NCI-H1105 treated with DMSO at 0.1 percent for 48 hours (cell line): ENCODE measurements at regions not wholly inside any gene's neighbourhood (a gene's known extent, or its start where the extent isn't known, plus 50 kb on each side); places are given as distances from the start of the nearest gene placed in this dataset.
"Not testable (repeated sequence)": the region's sequence is repeated elsewhere in the genome, so short reads cannot be mapped to it uniquely, and the experiment has no call there.

Experiments used
- DNase-seq: peaks from one replicate; lab custom pipeline; 2025; lab: John Stamatoyannopoulos, UW

DNA sequence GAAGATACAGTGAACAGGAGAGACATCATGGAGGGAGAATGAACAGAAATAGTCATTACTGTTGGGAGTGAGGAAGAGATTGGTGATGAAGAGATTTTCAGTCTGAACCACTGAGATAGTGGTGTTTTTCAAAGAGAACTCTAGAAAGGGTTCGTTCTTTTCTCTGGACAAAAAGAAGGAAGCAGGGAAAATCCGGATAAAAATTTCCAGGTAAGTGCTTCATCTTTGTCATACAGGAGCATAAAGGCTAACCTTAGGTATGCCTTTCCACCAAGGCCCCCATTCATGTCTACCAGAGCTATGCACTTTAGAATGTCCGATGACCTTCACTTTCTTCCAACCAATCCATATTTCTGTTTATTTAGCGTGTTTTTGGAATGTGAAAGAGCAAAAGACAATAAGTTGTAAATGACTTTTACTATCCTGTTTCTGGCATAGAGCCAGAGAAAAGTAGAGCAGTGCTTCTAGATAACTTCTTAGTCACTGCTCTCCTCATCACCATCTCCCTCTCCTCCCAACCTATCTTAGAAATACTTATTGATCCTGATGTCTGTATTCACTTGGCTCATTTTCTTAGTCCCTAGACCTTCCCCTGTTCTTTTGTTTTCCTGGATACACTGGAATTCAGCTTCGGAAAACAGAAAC, 116.5 kb downstream of the TTC6 start:
- no peak for DNase-seq

DNA sequence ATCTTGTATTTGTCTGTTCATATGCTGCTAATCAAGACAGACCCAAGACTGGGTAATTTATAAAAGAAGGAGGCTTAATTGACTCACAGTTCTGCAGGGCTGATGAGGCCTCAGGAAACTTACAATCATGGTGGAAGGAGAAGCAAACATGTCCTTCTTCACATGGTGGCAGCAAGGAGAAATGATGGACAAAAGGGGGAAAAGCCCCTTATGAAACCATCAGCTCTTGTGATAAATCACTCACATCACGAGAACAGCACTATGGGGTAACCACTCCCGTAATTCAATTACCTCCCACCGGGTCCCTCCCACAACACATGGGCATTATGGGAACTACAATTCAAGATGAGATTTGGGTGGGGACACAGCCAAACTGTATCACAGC, 117.0 kb downstream of the TTC6 start:
- not testable (repeated sequence) for DNase-seq

DNA sequence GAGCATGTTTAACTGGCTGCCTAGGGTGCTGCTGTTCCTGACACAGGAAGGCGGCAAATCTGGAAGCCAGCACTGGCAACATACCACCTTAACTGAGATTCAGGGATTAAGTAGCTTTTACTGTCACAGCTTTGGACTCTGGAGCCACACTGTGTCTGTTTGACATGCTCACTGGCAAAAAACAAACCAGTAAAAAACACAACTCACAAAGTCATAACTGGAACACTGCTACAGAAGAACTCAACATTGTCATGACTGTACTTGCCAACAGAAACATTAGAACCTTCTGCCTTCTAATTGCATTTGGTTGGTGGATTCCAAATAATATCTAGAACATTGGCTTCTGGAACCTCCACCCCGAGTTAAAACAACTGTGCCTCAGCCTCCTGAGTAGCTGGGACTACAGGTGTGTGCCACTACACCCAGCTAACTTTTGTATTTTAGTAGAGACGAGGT, 117.6 kb downstream of the TTC6 start:
- DNase-seq: no peak

DNA sequence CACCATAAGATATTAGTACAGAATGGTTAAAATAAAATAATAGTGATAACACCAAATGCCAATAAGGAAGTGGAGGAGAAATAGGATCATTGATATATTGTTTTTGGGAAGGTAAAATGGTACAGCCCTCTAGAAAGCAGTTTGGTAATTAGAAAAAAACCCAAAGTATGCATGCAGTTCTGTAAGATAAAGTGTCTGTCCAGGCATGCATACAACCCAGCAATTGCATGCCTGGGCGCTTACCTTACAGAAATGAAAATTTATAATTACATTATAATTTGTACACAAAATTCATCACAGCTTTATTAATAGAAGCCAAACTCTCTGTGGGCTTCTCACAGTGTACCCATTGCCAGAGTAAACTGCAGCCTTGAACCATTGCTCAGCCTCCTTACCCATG, 124.7 kb downstream of the TTC6 start:
- no peak for DNase-seq

DNA sequence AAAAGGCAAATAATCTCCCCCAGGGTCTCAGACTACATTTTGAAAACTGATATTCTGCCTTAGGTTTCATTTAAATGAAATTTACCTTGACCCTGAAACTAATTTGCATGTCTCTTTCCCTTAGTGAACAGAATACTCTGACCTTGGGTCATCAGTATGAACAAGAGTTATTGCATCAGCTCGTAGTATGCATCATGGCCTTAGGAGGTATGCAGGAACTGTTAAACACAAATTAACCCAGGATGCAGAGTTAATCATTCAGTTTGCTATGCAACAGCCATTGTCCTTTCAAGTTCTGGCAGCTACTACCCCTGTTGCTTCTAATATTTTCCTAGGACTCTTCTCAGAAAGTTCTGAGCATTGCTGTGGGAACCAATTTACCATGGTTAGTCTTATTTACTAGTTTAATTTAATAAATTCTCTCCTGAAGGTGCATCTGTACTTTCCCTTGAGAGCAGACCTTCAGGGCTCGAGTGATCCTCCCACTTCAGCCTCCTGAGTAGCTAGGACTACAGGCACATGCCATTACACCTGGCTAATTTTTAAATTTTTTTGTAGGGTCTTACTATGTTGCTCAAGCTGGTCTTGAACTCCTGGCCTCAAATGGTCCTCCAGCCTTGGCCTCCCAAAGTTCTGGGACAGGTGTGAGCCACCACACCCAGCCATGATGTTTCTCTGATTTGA, 126.7 kb downstream of the TTC6 start:
- no peak for DNase-seq

DNA sequence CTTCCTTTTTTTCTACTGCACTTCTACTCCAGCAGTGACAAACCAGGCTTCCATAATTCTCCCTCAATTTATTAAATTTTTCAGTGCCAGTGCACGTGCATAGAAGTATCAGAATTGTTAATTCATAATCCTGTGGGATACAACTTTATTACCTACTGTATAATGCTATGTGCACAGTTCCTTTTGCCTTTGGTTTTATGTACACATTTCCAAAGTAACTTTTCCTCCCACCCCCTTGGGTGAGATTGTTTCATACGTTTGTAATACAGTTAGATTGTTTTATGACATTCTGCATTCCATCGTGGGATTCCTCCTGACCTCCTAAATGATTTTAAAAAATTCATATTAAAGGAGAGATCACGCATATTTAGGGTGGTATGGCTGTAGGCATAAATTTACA, 128.1 kb downstream of the TTC6 start:
- DNase-seq: no peak

DNA sequence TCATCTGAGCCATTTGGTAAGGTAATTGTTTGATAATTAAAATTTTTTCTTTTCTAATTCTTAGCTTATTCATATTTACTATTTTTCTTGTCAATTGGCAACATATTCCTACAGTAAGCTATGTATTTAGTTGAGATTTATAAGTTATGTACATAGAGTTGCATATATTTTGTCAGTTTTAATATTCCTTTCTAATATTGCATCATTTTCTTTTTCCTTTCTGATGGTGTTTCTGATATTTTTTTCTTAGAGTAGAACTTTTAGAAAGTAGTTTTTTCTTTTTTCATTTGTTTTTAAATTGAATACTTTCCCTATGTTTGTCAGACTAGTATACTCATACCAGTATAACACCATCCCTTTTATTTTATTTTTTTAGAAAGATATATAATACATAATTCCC, 131.3 kb downstream of the TTC6 start:
- no peak for DNase-seq

DNA sequence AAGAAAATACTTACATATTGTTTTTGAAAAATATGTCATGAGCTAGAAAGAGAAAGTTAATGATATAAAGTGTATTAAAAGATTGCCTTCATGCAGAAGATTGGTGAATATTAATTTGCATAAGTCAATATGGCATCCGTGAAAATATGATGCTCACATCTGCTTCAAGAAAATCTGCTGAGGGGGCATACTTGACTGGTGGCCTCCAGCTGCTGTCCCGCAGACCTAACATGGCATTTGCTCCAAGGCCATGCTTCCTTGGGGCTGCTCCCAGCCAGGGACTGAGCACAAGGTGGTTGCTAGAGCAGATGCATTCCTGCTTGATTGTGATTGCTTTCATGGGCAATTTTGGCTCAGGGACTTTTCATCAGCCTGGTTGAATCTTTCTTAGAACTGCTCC, 133.8 kb downstream of the TTC6 start:
- no peak for DNase-seq

DNA sequence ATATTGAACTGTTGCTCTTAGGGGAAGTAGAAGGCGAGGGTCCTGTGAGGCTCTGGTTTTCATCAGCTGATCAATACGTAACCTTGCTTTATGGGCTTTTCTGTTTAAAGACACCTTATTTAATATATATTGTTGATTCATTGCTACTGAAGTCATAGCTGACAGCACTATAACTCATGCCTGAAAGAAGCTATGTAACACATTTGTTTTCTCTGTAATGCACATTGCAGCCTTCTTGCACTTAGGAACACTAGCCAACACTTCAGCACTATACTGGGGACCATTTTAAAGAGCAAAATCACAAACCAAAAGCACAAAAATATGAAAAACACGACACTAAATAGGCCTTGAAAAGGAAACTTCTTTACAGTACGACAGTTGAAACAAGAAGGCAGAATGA, 135.7 kb downstream of the TTC6 start:
- DNase-seq: no peak

DNA sequence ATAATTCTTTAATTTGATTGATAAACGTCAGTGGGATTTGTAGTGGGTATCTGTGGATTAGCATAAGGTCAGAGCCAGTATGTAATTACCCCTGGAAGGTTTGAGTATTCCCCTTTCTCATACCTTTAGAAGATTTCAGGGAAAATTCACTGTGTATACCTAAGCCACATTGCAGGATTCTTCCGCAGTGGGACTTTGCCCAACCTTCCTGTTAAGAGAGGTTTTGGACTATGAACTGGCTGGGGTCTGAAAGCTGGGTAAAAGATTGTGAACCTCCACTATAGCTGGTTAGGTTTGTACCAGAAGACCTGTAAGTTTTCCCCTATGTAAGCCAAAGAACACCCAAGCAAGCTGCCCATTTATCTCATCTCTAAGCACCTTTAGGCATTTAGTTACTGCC, 150.2 kb downstream of the TTC6 start:
- DNase-seq: no peak

DNA sequence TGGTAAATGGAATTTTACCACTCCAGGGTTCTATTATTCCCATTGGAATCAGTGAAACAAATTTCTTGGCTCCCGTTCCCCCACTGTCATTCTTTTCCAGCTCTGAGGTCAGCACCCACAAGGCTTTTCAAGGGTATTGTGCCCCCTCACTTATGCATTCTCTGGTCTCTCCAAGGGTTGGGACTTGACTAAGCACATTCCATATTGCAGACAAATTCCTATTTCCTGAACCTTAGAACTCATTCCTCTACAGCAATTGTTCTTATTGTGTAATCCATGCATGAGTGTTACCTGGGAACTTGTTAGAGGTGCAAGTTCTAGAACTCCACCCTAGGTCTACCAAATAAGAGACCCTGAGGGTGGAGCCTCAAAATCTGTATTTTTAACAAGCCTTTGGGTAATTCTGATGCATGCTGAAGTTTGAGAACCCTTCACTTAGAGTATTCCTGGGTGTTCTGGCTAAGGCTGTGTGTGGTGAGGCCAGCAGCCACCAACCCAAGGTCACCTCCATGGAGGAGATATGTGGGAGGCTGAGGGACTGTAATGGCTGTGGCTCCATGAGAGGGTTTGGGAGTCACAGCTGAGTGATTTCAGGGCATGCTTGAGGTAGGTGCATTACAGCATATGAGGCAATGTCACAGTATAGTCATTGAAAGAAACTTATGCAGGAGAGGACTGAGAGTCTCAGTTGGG, 150.9 kb downstream of the TTC6 start:
- DNase-seq: no peak

DNA sequence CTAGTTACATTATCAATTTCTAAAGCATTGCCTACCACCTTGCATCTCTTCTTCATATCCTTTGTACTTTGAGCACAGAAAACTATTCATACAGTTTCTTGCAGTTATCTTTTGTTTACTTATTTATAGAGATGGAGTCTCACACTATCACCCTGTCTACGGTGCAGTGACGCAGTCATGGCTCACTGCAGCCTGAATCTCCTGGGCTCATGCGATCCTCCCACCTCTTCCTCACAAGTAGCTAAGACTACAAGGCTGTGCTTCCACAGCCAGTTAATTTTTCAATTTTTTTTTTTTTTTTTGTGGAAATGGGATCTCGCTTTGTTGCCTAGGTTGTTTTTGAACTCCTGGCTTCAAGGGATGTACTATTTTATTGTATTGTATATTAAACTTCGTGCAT, 158.0 kb downstream of the TTC6 start:
- no peak for DNase-seq

DNA sequence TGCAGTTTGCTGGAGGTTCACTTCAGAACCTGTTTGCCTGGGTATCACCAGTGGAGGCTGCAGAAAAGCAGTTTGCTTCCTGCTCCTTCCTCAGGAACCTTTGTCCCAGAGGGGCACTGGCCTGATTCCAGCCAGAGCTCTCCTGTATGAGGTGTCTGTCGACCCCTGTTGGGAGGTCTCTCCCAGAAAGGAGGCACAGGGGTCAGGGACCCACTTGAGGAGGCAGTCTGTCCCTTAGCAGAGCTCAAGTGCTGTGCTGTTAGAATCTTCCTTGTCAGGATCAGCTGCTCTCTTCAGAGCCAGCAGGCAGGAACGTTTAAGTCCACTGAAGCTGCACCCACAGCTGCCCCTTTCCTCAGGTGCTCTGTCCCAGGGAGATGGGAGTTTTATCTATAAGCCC, 164.8 kb downstream of the TTC6 start:
- DNase-seq: not testable (repeated sequence)

DNA sequence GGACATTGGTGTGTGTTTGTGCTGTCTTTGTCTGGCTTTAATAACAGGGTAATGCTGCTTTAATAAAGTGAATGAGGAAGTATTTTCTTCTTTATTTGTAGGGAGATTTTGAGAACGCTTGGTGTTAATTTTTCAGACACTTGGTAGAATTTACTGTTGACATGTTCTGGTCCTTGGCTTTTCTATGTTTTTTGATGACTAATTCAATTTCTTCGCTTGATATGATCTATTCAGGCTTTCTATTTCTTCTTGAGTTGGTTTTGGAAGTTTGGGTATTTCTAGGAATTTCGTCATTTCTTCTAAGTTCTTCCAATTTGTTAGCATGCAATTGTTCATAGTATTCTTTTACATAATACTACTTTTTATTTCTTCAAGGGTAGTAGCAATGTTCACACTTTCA, 167.8 kb downstream of the TTC6 start:
- DNase-seq: no peak

DNA sequence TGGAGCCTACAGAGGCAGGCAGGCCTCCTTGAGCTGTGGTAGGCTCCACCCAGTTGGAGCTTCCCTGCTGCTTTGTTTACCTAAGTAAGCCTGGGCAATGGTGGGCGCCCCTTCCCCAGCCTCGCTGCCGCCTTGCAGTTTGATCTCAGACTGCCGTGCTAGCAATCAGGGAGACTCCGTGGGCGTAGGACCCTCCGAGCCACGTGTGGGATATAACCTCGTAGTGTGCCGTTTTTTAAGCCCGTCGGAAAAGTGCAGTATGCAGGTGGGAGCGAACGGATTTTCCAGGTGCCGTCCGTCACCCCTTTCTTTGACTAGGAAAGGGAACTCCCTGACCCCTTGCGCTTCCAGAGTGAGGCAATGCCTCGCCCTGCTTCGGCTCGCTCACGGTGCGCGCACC, 176.9 kb downstream of the TTC6 start:
- DNase-seq: not testable (repeated sequence)

DNA sequence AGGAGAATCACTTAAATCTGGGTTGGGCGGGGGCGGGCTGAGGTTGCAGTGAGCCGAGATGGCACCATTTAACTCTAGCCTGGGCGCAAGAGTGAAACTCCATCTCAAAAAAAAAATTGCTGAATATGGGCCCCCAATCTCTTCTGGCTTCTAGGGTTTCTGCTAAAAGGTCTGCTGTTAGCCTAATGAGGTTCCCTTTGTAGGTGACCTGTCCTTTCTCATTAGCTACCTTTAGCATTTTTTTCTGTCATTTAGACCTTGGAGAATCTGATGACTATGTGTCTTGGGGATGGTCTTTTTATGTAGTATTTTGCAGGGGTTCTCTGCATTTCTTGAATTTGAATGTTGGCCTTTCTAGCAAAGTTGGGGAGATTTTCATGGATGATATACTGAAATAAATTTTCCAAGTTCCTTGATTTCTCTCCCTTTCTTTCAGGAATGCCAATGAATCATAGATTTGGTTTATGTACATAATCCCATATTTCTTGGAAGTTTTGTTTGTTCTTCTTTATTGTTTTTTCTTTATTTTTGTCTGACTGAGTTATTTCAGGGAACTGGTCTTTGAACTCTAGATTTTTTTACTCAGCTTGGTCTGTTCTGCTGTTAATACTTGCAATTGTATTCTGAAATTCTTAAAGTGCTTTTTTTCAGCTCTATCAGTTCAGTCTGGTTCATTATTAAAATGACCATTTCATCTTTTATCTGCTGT, 181.5 kb downstream of the TTC6 start:
- DNase-seq: no peak

DNA sequence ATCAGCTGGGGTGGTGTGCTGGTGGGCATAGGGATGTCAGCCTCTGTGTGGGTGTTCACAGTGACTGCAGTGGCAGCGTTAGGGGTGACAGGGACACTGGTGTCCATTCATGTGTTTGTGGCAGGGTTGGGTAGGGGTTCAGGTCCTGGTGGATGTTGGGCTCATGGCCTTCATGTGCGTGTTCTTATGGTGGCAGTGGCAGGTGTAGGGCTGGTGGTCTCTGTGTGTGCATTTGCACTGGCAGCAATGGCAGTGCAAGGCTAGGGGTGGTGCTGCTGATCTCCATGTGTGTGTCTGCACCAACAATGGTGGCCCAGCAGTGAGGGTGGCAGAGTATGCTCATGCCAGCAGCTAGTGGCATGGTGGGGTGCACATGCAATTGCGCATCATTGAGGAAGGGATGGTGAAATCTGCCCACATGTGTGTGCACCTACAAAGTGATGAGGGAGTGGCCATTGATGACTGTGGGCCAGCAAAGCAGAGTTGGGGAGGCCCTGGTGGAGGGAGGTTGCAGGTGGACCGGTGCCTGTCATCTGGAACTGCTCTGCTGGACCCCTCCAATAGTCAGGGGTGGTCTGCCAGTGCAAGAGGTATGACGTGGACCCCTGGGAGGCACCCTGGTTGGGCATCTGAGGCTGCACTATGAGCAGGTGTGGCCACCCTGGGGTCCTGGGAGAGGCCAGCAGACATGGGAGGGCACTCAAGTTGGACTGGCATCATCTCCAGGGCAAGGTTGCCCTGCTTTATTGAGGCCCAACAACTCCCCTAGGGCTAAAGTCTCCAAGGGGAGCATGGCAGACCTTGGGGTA, 182.9 kb downstream of the TTC6 start:
- DNase-seq: no peak

DNA sequence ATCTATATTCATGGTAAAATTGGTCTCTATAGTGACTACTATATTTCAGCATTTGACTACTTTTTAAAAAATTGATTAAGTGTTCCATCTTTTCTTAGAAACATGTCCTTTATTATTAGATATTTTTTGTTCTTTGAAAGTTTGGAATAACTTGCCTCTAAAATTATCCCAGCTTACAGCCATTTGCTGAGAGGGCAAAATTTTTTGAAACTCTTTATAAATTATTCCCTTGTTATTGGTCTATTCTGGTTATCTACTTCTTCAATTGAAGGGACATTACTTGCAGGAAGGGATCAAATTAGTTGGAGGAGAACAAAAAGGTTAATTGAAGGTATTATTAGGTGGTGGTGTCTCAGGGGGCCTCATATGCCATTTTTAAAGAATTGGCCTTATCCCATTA, 184.1 kb downstream of the TTC6 start:
- no peak for DNase-seq

DNA sequence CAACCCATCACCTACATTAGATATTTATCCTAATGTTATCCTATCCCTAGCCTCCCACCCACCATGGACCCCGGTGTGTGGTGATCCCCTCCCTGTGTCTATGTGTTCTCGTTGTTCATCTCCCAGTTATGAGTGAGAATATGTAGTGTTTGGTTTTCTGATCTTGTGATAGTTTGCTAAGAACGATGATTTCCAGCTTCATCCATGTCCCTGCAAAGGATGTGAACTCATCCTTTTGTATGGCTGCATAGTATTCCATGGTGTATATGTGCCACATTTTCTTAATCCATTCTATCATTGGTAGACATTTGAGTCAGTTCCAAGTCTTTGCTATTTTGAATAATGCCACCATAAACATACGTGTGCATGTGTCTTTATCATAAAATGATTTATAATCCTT, 185.3 kb downstream of the TTC6 start:
- not testable (repeated sequence) for DNase-seq

DNA sequence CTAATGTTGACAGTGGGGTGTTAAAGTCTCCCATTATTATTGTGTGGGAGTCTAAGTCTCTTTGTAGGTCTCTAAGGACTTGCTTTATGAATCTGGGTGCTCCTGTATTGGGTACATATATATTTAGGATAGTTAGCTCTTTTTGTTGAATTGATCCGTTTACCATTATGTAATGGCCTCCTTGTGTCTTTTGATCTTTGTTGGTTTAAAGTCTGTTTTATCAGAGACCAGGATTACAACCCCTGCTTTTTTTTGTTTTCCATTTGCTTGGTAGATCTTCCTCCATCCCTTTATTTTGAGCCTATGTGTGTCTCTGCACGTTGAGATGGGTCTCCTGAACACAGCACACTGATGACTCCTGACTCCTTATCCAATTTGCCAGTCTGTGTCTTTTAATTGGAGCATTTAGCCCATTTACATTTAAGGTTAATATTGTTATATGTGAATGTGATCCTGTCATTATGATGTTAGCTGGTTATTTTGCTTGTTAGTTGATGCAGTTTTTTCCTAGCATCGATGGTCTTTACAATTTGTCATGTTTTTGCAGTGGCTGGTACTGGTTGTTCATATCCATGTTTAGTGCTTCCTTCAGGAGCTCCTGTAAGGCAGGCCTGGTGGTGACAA, 188.9 kb downstream of the TTC6 start:
- DNase-seq: not testable (repeated sequence)

DNA sequence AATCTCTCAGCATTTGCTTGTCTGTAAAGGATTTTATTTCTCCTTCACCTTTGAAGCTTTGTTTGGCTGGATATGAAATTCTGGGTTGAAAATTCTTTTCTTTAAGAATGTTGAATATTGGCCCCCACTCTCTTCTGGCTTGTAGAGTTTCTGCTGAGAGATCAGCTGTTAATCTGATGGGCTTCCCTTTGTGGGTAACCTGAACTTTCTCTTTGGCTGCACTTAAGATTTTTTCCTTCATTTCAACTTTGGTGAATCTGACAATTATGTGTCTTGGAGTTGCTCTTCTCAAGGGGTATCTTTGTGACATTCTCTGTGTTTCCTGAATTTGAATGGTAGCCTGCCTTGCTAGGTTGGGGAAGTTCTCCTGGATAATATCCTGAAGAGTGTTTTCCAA, 189.4 kb downstream of the TTC6 start:
- DNase-seq: not testable (repeated sequence)
